ENCODE measurements at regions not wholly inside any gene's neighbourhood (a gene's known extent, or its start where the extent isn't known, plus 50 kb on each side); places are given as distances from the start of the nearest gene placed in this dataset.

- H3K79me2 ChIP-seq (ENCODE audit: low read length): no peaks in the 10 kb centered on the region
- ChIA-PET CTCF (no interaction called here), POLR2A (ENCODE audit: unreplicated experiment) (no interaction called here)
- no TSS peak for BruUV-seq (replicated peaks)
- DNase-seq (no peak), ATAC-seq (no peak)
- no peaks in the 10 kb centered on the region for H3F3A ChIP-seq (ENCODE audit: low read length, unreplicated experiment)
- intact Hi-C loops (cut with micrococcal nuclease): no loop called here
- no peaks in the 10 kb centered on the region for H3K4me1 ChIP-seq (ENCODE audit: insufficient read depth, low read length)
- peaks cover 6% of the 10 kb centered on the region; the same call in 1 of the 2 replicates for H3K27me3 ChIP-seq (ENCODE audit: low read length)
- H3K9me2 ChIP-seq (replicated peaks; ENCODE audit: low read length): no peaks in the 10 kb centered on the region
- H3K36me3 ChIP-seq (ENCODE audit: low read depth, low read length): no peaks in the 10 kb centered on the region
- H3K9ac ChIP-seq (ENCODE audit: low read length): no peak overlapping the region
- no peak overlapping the region for H3K4me2 ChIP-seq (ENCODE audit: low read length)
- H2AFZ ChIP-seq (ENCODE audit: low read length): no peak overlapping the region
- no peaks in the 10 kb centered on the region for H3K9me3 ChIP-seq (ENCODE audit: low read length)
- H3K4me3 ChIP-seq (ENCODE audit: low read length): no peak overlapping the region
- no peak overlapping the region for H3K27ac ChIP-seq (ENCODE audit: low read length)
- no peaks in the 10 kb centered on the region for H4K20me1 ChIP-seq (ENCODE audit: low read length)
- TF ChIP-seq EZH2phosphoT487 (IDR thresholded peaks at IDR 0.05; ENCODE audit: borderline replicate concordance, low read length) (no peak), EZH2 (IDR thresholded peaks at IDR 0.05; ENCODE audit: low read length, unreplicated experiment) (no peak), CTCF (conservative IDR thresholded peaks at IDR 0.05; ENCODE audit: low read depth, low read length) (no peak)
Measured at GRCh38 chr2:129791712-129792111, 187.8 kb upstream of the RAB6C start.

- no peak overlapping the region for H3K4me2 ChIP-seq (ENCODE audit: low read length)
- TF ChIP-seq EZH2phosphoT487 (IDR thresholded peaks at IDR 0.05; ENCODE audit: borderline replicate concordance, low read length): no peak
- TF ChIP-seq CTCF (conservative IDR thresholded peaks at IDR 0.05; ENCODE audit: low read depth, low read length): no peak
- TF ChIP-seq EZH2 (IDR thresholded peaks at IDR 0.05; ENCODE audit: low read length, unreplicated experiment): no peak
- no peak overlapping the region for H3K9ac ChIP-seq (ENCODE audit: low read length)
- no peak for DNase-seq
- BruUV-seq (replicated peaks): no TSS peak
- intact Hi-C loops (cut with micrococcal nuclease): no loop called here
- peaks cover 6% of the 10 kb centered on the region; the same call in 1 of the 2 replicates for H3K27me3 ChIP-seq (ENCODE audit: low read length)
- no peak overlapping the region for H3K4me3 ChIP-seq (ENCODE audit: low read length)
- no peaks in the 10 kb centered on the region for H3K9me2 ChIP-seq (replicated peaks; ENCODE audit: low read length)
- H3F3A ChIP-seq (ENCODE audit: low read length, unreplicated experiment): no peaks in the 10 kb centered on the region
- ChIA-PET POLR2A (ENCODE audit: unreplicated experiment) (no interaction called here), CTCF (no interaction called here)
- H3K4me1 ChIP-seq (ENCODE audit: insufficient read depth, low read length): no peaks in the 10 kb centered on the region
- no peaks in the 10 kb centered on the region for H4K20me1 ChIP-seq (ENCODE audit: low read length)
- H3K9me3 ChIP-seq (ENCODE audit: low read length): no peaks in the 10 kb centered on the region
- no peak overlapping the region for H2AFZ ChIP-seq (ENCODE audit: low read length)
- no peaks in the 10 kb centered on the region for H3K79me2 ChIP-seq (ENCODE audit: low read length)
- ATAC-seq: no peak
- H3K27ac ChIP-seq (ENCODE audit: low read length): no peak overlapping the region
- no peaks in the 10 kb centered on the region for H3K36me3 ChIP-seq (ENCODE audit: low read depth, low read length)
Measured at GRCh38 chr2:129793431-129793902, 186.0 kb upstream of the RAB6C start.

- intact Hi-C loops (cut with micrococcal nuclease): no loop called here
- Histone ChIP-seq H3K4me1 (ENCODE audit: insufficient read depth, low read length) (no peaks in the 10 kb centered on the region), H3K9me3 (ENCODE audit: low read length) (no peaks in the 10 kb centered on the region), H3K9ac (ENCODE audit: low read length) (no peak overlapping the region), H2AFZ (ENCODE audit: low read length) (no peak overlapping the region), H3F3A (ENCODE audit: low read length, unreplicated experiment) (no peaks in the 10 kb centered on the region), H3K4me2 (ENCODE audit: low read length) (no peak overlapping the region), H3K27me3 (ENCODE audit: low read length) (peaks cover 6% of the 10 kb centered on the region; the same call in 1 of the 2 replicates), H3K9me2 (replicated peaks; ENCODE audit: low read length) (no peaks in the 10 kb centered on the region), H3K36me3 (ENCODE audit: low read depth, low read length) (no peaks in the 10 kb centered on the region), H3K4me3 (ENCODE audit: low read length) (no peak overlapping the region), H3K79me2 (ENCODE audit: low read length) (no peaks in the 10 kb centered on the region), H4K20me1 (ENCODE audit: low read length) (no peaks in the 10 kb centered on the region), H3K27ac (ENCODE audit: low read length) (no peak overlapping the region)
- ATAC-seq (no peak), DNase-seq (no peak)
- POLR2A ChIA-PET (ENCODE audit: unreplicated experiment): no interaction called here
- TF ChIP-seq EZH2phosphoT487 (IDR thresholded peaks at IDR 0.05; ENCODE audit: borderline replicate concordance, low read length): no peak
- no peak for TF ChIP-seq CTCF (conservative IDR thresholded peaks at IDR 0.05; ENCODE audit: low read depth, low read length)
- TF ChIP-seq EZH2 (IDR thresholded peaks at IDR 0.05; ENCODE audit: low read length, unreplicated experiment): no peak
- CTCF ChIA-PET: no interaction called here
- no TSS peak for BruUV-seq (replicated peaks)
Measured at GRCh38 chr2:129794116-129794515, 185.3 kb upstream of the RAB6C start.
